Thymus (tissue), 11 donors: ENCODE measurements at regions not wholly inside any gene's neighbourhood (a gene's known extent, or its start where the extent isn't known, plus 50 kb on each side); places are given as distances from the start of the nearest gene placed in this dataset.

Experiments
- DNase-seq, 9 donors: peaks; one replicate each; pipeline ENCODE4 v3.0.0-alpha.2; 2013; ENCODE audit warnings: low spot score in 9 of 9, low read depth in 6 of 9, missing footprints in 1 of 9
- H3K27ac ChIP-seq, 2 donors: one replicate each; pipeline ENCODE4 v1.5.1; 2013; ENCODE audit warnings: control low read depth in 1 of 2, low read depth in 1 of 2, low read length in 1 of 2, mild to moderate bottlenecking in 1 of 2, moderate library complexity in 1 of 2
- H3K27me3 ChIP-seq, 2 donors: one replicate each; pipeline ENCODE4 v1.5.1; 2013; ENCODE audit warnings: low read length in 1 of 2; ENCODE audit not compliant: control insufficient read depth in 2 of 2, insufficient read depth in 1 of 2
- H3K36me3 ChIP-seq, 2 donors: one replicate each; pipeline ENCODE4 v1.5.1; 2013; ENCODE audit warnings: low read length in 1 of 2, mild to moderate bottlenecking in 1 of 2, moderate library complexity in 1 of 2; ENCODE audit not compliant: control insufficient read depth in 2 of 2, insufficient read depth in 2 of 2
- H3K4me1 ChIP-seq, 2 donors: one replicate each; pipeline ENCODE4 v1.5.1; 2013; ENCODE audit warnings: low read length in 2 of 2; ENCODE audit not compliant: control insufficient read depth in 2 of 2, insufficient read depth in 2 of 2
- H3K4me3 ChIP-seq, 2 donors: one replicate each; pipeline ENCODE4 v1.5.1; 2013; ENCODE audit warnings: low read length in 2 of 2, control low read depth in 1 of 2, mild to moderate bottlenecking in 1 of 2
- H3K9me3 ChIP-seq, 2 donors: one replicate each; pipeline ENCODE4 v1.5.1; 2013; ENCODE audit warnings: low read length in 1 of 2, mild to moderate bottlenecking in 1 of 2; ENCODE audit not compliant: control insufficient read depth in 2 of 2, insufficient read depth in 1 of 2
- WGBS: extraction: QIAGEN DNeasy Blood & Tissue Kit; methylation state at CpG from one replicate; pipeline ENCODE4 v1.1.7; 2013; 5-methylcytosine and 5-hydroxymethylcytosine counted together
- donor health status: healthy.

DNA sequence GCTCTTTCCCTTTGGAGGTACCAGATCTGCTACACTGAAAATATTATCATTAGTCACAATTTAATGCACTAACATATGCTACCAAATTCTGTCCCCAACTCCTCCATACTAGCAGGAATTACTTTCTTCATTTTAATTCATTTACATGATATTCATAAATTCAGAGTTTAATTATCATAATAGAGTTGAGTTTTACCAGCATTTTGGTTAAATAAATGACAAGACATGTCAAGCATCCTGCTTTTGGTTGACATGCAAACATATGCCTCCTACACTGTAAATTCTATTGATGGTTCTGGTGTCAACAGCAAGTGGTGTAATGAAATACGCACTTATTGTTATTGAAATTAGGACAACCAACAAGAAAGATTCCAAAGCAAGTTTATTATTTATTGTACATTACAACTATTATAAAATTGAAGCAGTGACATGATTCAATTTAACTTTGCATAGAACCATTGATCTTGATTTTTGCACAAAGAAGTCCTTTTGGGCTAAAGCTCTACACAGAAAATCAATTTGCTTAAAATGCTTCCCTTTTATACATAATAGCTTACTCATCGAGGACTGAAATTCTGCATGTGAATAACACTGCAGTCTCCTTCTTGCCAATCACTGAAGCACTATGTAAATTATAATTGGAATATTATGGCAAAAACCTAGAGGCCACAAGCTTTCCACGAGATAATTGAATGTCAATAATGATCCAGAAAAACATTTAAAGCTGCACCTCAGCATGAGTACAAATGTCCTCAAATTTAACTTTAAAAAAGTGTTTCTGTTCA, 728.6 kb upstream of the ADGRL2 start:
- WGBS, result 93% methylated on average over 3 of the region's 3 CpGs
- Histone ChIP-seq H3K36me3 (no peaks in the 10 kb centered on the region), H3K27ac (no peak overlapping the region)

DNA sequence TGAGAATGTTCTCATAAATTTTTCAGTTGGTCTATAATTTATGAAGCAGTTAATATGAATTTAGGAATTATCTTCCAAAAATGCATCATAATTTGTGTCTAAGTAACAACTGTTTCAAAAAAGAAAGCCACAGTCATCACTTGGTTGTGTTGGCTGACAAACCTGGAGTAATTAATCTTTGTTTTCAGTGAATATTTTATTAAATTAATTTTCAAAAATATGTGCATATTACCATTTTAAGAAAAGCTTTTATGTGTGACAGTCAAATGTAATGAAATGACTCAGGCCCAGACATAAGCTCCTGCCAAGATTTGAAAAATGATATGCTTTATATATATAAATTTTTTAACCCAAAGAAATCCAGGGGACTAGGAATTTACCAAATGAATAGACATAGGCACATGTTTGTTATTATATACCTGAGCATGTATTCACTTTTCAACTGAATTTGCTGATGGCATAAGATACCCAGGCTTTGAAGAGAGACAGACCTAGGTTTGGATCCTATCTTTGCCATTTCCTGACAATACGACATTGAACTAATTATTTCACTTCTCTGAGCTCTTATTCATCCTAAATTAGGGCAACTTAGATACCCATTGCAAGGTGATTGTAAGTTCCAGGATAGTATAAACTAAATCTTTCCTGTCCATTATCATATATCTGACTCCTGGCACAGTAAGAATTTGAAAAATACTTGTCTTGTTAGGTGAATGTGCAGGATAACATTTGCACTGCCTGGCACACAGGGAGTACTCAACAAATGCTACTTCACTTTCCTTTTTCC, 729.5 kb upstream of the ADGRL2 start:
- Histone ChIP-seq H3K4me3 (no peak overlapping the region), H3K27ac (no peak overlapping the region)

More for the DNA sequence above, 728.6 kb upstream of the ADGRL2 start:
- no peaks in the 10 kb centered on the region for H3K4me1 ChIP-seq
- H3K9me3 ChIP-seq, result no peaks in the 10 kb centered on the region
- DNase-seq, result no peak
- H3K4me3 ChIP-seq, result no peak overlapping the region
- no peaks in the 10 kb centered on the region for H3K27me3 ChIP-seq

GRCh38 chr1:81069856-81070255, 730.9 kb upstream of the ADGRL2 start:
- 94% methylated on average over 3 of the region's 3 CpGs for WGBS
- H3K4me1 ChIP-seq, result no peaks in the 10 kb centered on the region
- no peaks in the 10 kb centered on the region for H3K9me3 ChIP-seq
- no peak overlapping the region for H3K27ac ChIP-seq
- H3K36me3 ChIP-seq, result no peaks in the 10 kb centered on the region
- H3K27me3 ChIP-seq, result no peaks in the 10 kb centered on the region
- H3K4me3 ChIP-seq, result no peak overlapping the region
- DNase-seq, result no peak

More for the DNA sequence above, 729.5 kb upstream of the ADGRL2 start:
- Histone ChIP-seq H3K27me3 (no peaks in the 10 kb centered on the region), H3K36me3 (no peaks in the 10 kb centered on the region), H3K4me1 (no peaks in the 10 kb centered on the region), H3K9me3 (no peaks in the 10 kb centered on the region)
- 87% methylated on average over 1 of the region's 1 CpG for WGBS
- no peak for DNase-seq

DNA sequence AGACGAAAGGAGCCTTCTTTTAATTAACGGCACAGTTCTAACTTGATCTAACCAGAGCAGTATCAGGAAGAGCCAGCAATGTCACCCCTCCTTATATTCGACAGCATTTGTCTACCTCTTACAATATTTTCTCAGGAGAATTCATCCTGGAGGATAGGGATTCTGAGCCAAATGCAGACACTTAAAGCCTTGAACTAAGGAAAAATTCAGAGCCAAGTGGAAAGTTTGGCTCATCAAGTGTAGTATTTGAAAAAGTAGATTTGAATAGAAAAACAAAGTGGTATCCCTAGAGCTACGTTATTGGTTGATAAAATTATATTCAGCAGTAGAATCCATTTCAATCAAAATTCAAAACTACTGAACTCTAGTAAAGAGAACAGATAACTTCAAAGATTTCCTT, 732.0 kb upstream of the ADGRL2 start:
- no peak overlapping the region for H3K4me3 ChIP-seq
- no peak overlapping the region for H3K27ac ChIP-seq
- H3K4me1 ChIP-seq, result no peaks in the 10 kb centered on the region
- H3K9me3 ChIP-seq, result no peaks in the 10 kb centered on the region
- 70% methylated on average over 4 of the region's 4 CpGs for WGBS
- DNase-seq, result no peak
- no peaks in the 10 kb centered on the region for H3K27me3 ChIP-seq
- H3K36me3 ChIP-seq, result no peaks in the 10 kb centered on the region

- WGBS, result 79% methylated on average over 7 of the region's 7 CpGs
- no peaks in the 10 kb centered on the region for H3K4me1 ChIP-seq
- H3K36me3 ChIP-seq, result no peaks in the 10 kb centered on the region
- no peak overlapping the region for H3K27ac ChIP-seq
- no peaks in the 10 kb centered on the region for H3K27me3 ChIP-seq
- no peak overlapping the region for H3K4me3 ChIP-seq
- H3K9me3 ChIP-seq, result no peaks in the 10 kb centered on the region
- DNase-seq, result no peak
These were observed 746.9 kb upstream of the ADGRL2 start for GRCh38 chr1:81053826-81054225.

DNA sequence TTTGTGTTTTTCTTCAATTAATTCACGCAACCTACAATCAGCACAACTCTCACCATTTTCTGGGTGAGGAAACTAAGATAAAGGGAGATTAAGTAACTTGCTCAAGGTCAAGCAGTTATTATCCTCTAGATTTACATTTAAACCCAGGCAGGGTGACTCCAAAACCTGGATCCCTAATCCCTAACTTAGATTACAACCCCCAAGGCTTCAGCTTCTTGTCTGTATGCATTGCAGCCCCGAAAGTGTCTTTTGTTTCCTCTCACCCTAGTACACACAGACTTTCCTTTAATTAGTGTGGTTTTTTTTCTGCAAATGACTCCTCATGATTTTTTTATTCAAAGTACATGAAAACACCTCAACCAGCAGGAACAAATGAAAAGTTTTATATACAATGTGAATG, 748.6 kb upstream of the ADGRL2 start:
- Histone ChIP-seq H3K9me3 (no peaks in the 10 kb centered on the region), H3K36me3 (no peaks in the 10 kb centered on the region), H3K27me3 (no peaks in the 10 kb centered on the region), H3K27ac (no peak overlapping the region), H3K4me1 (no peaks in the 10 kb centered on the region), H3K4me3 (no peak overlapping the region)
- WGBS, result 92% methylated on average over 2 of the region's 2 CpGs
- no peak for DNase-seq

- 75% methylated on average over 1 of the region's 1 CpG for WGBS
- H3K36me3 ChIP-seq, result no peaks in the 10 kb centered on the region
- no peaks in the 10 kb centered on the region for H3K27me3 ChIP-seq
- H3K4me3 ChIP-seq, result no peak overlapping the region
- no peak overlapping the region for H3K27ac ChIP-seq
- no peaks in the 10 kb centered on the region for H3K4me1 ChIP-seq
- no peaks in the 10 kb centered on the region for H3K9me3 ChIP-seq
- DNase-seq, result no peak
These were observed 750.3 kb upstream of the ADGRL2 start for GRCh38 chr1:81050390-81050789.

DNA sequence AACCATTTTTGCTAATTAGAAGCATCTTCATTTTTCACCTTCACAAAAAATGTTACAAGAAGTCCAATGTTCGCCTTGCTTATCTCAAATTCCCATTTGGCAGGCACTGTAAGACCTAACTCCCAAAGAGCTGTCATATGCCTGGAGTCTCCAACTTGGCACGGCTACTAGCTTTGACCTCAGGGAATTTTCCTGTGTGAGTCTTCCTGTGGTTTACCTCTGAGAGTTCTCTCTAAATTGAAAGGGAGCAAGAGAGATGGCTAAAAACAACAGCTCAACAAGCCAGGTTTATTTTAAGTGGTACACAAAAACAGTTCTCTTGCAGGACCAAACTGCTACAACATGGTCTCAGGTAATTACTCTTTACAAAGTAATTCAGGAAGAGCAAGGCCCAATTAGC, 756.0 kb upstream of the ADGRL2 start:
- WGBS, result 86% methylated on average over 2 of the region's 2 CpGs
- Histone ChIP-seq H3K27me3 (no peaks in the 10 kb centered on the region), H3K36me3 (no peaks in the 10 kb centered on the region), H3K4me3 (no peak overlapping the region), H3K27ac (no peak overlapping the region), H3K4me1 (no peaks in the 10 kb centered on the region), H3K9me3 (no peaks in the 10 kb centered on the region)
- DNase-seq, result peak in 1 of 9 donors; percentile 7

GRCh38 chr1:81042225-81042624, 758.5 kb upstream of the ADGRL2 start:
- 93% methylated on average over 1 of the region's 1 CpG for WGBS
- no peaks in the 10 kb centered on the region for H3K4me1 ChIP-seq
- no peak overlapping the region for H3K4me3 ChIP-seq
- H3K9me3 ChIP-seq, result no peaks in the 10 kb centered on the region
- H3K27ac ChIP-seq, result no peak overlapping the region
- no peaks in the 10 kb centered on the region for H3K27me3 ChIP-seq
- DNase-seq, result no peak
- H3K36me3 ChIP-seq, result no peaks in the 10 kb centered on the region
